GM12878 (cell line): ENCODE measurements at regions not wholly inside any gene's neighbourhood (a gene's known extent, or its start where the extent isn't known, plus 50 kb on each side); places are given as distances from the start of the nearest gene placed in this dataset.

Experiments used
- ATAC-seq: fragments of 200-7000 bp; cut with Tn5 transposase; 3 replicates; pipeline ENCODE4 v1.9.1; 2020; ENCODE audit warnings: mild to moderate bottlenecking, moderate library complexity
- BruUV-seq: library from RNA; stranded (reverse); fragments of 400-500 nt; replicated peaks from 2 replicates; lab custom pipeline; 2021; lab: Mats Ljungman, UMichigan
- CTCF ChIA-PET: fragments of 300-600 bp; sonication (Branson Sonifier 250); formaldehyde crosslinking; extraction: SDS; loops from one replicate; lab custom pipeline; 2021; ENCODE audit warnings: inconsistent platforms; lab: Yijun Ruan, JAX
- POLR2A ChIA-PET: fragments of 350-600 bp; formaldehyde crosslinking; extraction: SDS; loops from one replicate; lab custom pipeline; 2021; ENCODE audit warnings: inconsistent platforms; lab: Charles Lee
- RAD21 ChIA-PET: fragments of 300-600 bp; sonication (Branson Sonifier 250); formaldehyde crosslinking; loops from one replicate; lab custom pipeline; 2023; ENCODE audit warnings: antibody characterized with exemption; ENCODE audit not compliant: unreplicated experiment; lab: Charles Lee
- SMC1A ChIA-PET: fragments of 300-600 bp; sonication (Branson Sonifier 250); formaldehyde crosslinking; loops from one replicate; lab custom pipeline; 2023; ENCODE audit not compliant: unreplicated experiment, uncharacterized antibody; lab: Charles Lee
- DNase-seq: peaks from one replicate; pipeline ENCODE4 v3.0.0-alpha.2; 2011; ENCODE audit warnings: low read depth, low spot score
- FAIRE-seq: peaks from 3 replicates; lab custom pipeline; 2011; peaks lifted over from hg19 to GRCh38; lab: Jason Lieb, UNC
- H2AFZ ChIP-seq: 2 replicates; pipeline ENCODE4 v1.6.0; 2011; ENCODE audit warnings: low read depth, low read length, control low read depth; ENCODE audit not compliant: control insufficient read depth
- H3K27ac ChIP-seq: 2 replicates; pipeline ENCODE4 v1.5.1; 2011; ENCODE audit warnings: control low read depth; ENCODE audit not compliant: control insufficient read depth, insufficient read depth
- H3K27me3 ChIP-seq, 2 experiments: replicated peaks in 1 of 2; 2 replicates each; pipeline versions ENCODE4 v1.6.0 to v1.6.1; 2011; ENCODE audit warnings: low read length in 1 of 2; ENCODE audit not compliant: control insufficient read depth in 2 of 2, insufficient read depth in 2 of 2
- H3K36me3 ChIP-seq, 2 experiments: 2 replicates each; pipeline ENCODE4 v1.5.1; 2011; ENCODE audit warnings: low read length in 1 of 2; ENCODE audit not compliant: control insufficient read depth in 2 of 2, insufficient read depth in 2 of 2
- H3K4me1 ChIP-seq: 2 replicates; pipeline ENCODE4 v1.6.1; 2011; ENCODE audit warnings: mild to moderate bottlenecking, low read length, moderate library complexity, mixed read lengths; ENCODE audit not compliant: control insufficient read depth, insufficient read depth
- H3K4me2 ChIP-seq: 2 replicates; pipeline ENCODE4 v1.6.0; 2011; ENCODE audit warnings: control low read depth; ENCODE audit not compliant: control insufficient read depth, insufficient read depth
- H3K4me3 ChIP-seq: fragments of 200-600 bp; sonication (generic); 2 replicates; pipeline ENCODE4 v1.5.1; 2016
- H3K79me2 ChIP-seq: 2 replicates; pipeline ENCODE4 v1.6.0; 2011; ENCODE audit warnings: low read length; ENCODE audit not compliant: control insufficient read depth, insufficient read depth
- H3K9ac ChIP-seq: 2 replicates; pipeline ENCODE4 v1.8.0; 2011; ENCODE audit warnings: low read length, control low read depth, mixed read lengths; ENCODE audit not compliant: control insufficient read depth, insufficient read depth
- H3K9me3 ChIP-seq: replicated peaks from 3 replicates; pipeline ENCODE4 v1.5.1; 2011; ENCODE audit warnings: mild to moderate bottlenecking, low read length; ENCODE audit not compliant: control insufficient read depth, insufficient read depth
- H4K20me1 ChIP-seq: 2 replicates; pipeline ENCODE4 v1.6.0; 2011; ENCODE audit not compliant: control insufficient read depth, insufficient read depth
- IKZF1 ChIP-seq: fragments of 450-650 bp; conservative IDR thresholded peaks from 2 replicates; pipeline ENCODE4 v1.6.1; 2017; ENCODE audit warnings: antibody characterized with exemption, mild to moderate bottlenecking
- KAT2A ChIP-seq: conservative IDR thresholded peaks from 2 replicates; pipeline ENCODE4 v1.6.1; 2011; ENCODE audit warnings: low read depth, low read length; ENCODE audit not compliant: control insufficient read depth
- KDM1A ChIP-seq: fragments of 200-600 bp; sonication (generic); IDR thresholded peaks from 2 replicates; pipeline ENCODE4 v1.6.1; 2016; ENCODE audit warnings: borderline replicate concordance
- RAD21 ChIP-seq: IDR thresholded peaks from 2 replicates; pipeline ENCODE4 v1.6.1; 2011; ENCODE audit warnings: mild to moderate bottlenecking, low read depth, low read length, moderate library complexity; ENCODE audit not compliant: insufficient read depth
- SMAD5 ChIP-seq: IDR thresholded peaks from 2 replicates; pipeline ENCODE4 v1.6.1; 2016; ENCODE audit warnings: antibody characterized with exemption, low read depth
- SMC3 ChIP-seq: IDR thresholded peaks from 2 replicates; pipeline ENCODE4 v1.6.1; 2011; ENCODE audit warnings: low read length, improper control_type of control experiment, borderline replicate concordance
- SUZ12 ChIP-seq: fragments of 200-600 bp; sonication (generic); IDR thresholded peaks from one replicate; pipeline ENCODE4 v1.6.1; 2018; ENCODE audit warnings: antibody characterized with exemption, mild to moderate bottlenecking; ENCODE audit not compliant: unreplicated experiment
- WGBS: methylation state at CpG from one replicate; pipeline ENCODE4 v1.1.6; 2016; ENCODE audit warnings: low lambda C conversion rate; ENCODE audit not compliant: insufficient replicate concordance, insufficient coverage; ENCODE audit errors: missing lambda C conversion rate; 5-methylcytosine and 5-hydroxymethylcytosine counted together
- in situ Hi-C: fragments of 300-500 bp; cut with MboI; formaldehyde crosslinking; loops from 9 replicates; pipeline ENCODE4 v1.14.3; 2018; ENCODE audit warnings: mixed read lengths
- intact Hi-C: fragments of 100-400 bp; cut with micrococcal nuclease; formaldehyde crosslinking; loops from one replicate; pipeline ENCODE4 v1.14.2; 2022; ENCODE audit not compliant: unreplicated experiment
- TF ChIP-seq, protein P1 (sequence below): IDR thresholded peaks from 2 replicates; pipeline ENCODE4 v1.6.1; 2011; ENCODE audit warnings: borderline replicate concordance, low read depth, mild to moderate bottlenecking, moderate library complexity, mixed read lengths, low read length; ENCODE audit not compliant: insufficient read depth; ENCODE audit errors: extremely low read length
- TF ChIP-seq, protein P2 (sequence below): IDR thresholded peaks from 2 replicates; pipeline ENCODE4 v1.6.1; 2012; ENCODE audit warnings: improper control_type of control experiment, low read depth, low read length; ENCODE audit not compliant: insufficient replicate concordance
- TF ChIP-seq, protein P3 (sequence below): IDR thresholded peaks from 2 replicates; pipeline ENCODE4 v1.6.1; 2012; ENCODE audit warnings: low read depth, low read length, improper control_type of control experiment

DNA sequence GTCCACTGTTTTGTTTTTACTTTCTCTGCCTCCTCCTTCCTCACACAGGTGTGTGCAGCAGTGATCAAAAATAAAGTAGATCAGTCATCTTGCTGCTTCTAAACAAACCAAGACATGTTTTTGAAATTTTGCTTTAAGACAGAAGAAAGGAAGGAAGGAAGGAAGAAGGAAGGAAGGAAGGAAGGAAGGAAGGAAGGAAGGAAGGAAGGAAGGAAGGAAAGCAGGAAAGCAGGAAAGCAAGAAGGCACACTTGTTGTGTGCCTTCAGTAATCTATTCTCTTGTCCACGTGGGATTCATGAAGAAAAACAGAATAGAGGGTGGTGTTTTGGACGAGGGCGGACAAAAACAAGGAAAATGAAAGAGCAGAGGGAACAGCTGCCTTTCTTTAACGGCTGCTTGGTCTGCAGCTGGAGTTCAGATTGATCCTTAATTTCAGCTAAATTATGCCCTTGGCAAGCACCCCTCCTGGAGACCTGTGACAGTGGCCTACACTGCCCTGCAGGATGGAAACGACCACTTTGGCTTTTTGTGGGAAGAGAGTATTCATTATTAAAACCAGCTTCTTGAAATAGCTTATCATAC lies 188.5 kb upstream of the IRX3 start:
- RAD21 ChIA-PET, result no interaction called here
- SMC1A ChIA-PET, result no interaction called here
- POLR2A ChIA-PET, result no interaction called here
- H3K36me3 ChIP-seq, result no peaks in the 10 kb centered on the region
- TF ChIP-seq, protein P1, sequence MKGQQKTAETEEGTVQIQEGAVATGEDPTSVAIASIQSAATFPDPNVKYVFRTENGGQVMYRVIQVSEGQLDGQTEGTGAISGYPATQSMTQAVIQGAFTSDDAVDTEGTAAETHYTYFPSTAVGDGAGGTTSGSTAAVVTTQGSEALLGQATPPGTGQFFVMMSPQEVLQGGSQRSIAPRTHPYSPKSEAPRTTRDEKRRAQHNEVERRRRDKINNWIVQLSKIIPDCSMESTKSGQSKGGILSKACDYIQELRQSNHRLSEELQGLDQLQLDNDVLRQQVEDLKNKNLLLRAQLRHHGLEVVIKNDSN, result no peak
- TF ChIP-seq IKZF1, result no peak
- no peak for TF ChIP-seq RAD21
- no peak for TF ChIP-seq SMAD5
- TF ChIP-seq KDM1A, result no peak
- TF ChIP-seq, protein P2, sequence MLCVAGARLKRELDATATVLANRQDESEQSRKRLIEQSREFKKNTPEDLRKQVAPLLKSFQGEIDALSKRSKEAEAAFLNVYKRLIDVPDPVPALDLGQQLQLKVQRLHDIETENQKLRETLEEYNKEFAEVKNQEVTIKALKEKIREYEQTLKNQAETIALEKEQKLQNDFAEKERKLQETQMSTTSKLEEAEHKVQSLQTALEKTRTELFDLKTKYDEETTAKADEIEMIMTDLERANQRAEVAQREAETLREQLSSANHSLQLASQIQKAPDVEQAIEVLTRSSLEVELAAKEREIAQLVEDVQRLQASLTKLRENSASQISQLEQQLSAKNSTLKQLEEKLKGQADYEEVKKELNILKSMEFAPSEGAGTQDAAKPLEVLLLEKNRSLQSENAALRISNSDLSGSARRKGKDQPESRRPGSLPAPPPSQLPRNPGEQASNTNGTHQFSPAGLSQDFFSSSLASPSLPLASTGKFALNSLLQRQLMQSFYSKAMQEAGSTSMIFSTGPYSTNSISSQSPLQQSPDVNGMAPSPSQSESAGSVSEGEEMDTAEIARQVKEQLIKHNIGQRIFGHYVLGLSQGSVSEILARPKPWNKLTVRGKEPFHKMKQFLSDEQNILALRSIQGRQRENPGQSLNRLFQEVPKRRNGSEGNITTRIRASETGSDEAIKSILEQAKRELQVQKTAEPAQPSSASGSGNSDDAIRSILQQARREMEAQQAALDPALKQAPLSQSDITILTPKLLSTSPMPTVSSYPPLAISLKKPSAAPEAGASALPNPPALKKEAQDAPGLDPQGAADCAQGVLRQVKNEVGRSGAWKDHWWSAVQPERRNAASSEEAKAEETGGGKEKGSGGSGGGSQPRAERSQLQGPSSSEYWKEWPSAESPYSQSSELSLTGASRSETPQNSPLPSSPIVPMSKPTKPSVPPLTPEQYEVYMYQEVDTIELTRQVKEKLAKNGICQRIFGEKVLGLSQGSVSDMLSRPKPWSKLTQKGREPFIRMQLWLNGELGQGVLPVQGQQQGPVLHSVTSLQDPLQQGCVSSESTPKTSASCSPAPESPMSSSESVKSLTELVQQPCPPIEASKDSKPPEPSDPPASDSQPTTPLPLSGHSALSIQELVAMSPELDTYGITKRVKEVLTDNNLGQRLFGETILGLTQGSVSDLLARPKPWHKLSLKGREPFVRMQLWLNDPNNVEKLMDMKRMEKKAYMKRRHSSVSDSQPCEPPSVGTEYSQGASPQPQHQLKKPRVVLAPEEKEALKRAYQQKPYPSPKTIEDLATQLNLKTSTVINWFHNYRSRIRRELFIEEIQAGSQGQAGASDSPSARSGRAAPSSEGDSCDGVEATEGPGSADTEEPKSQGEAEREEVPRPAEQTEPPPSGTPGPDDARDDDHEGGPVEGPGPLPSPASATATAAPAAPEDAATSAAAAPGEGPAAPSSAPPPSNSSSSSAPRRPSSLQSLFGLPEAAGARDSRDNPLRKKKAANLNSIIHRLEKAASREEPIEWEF, result no peak
- TF ChIP-seq KAT2A, result no peak
- no peak for TF ChIP-seq SUZ12
- TF ChIP-seq SMC3, result no peak
- TF ChIP-seq, protein P3, sequence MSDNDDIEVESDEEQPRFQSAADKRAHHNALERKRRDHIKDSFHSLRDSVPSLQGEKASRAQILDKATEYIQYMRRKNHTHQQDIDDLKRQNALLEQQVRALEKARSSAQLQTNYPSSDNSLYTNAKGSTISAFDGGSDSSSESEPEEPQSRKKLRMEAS, result no peak
- TF ChIP-seq, all 136 proteins: peak for 0
- no peaks in the 10 kb centered on the region for H4K20me1 ChIP-seq
- FAIRE-seq (no peak), DNase-seq (no peak), ATAC-seq (no peak)
- CTCF ChIA-PET, result no interaction called here
- H3K9me3 ChIP-seq, result no peaks in the 10 kb centered on the region
- WGBS, result 38% methylated on average over 5 of the region's 5 CpGs
- intact Hi-C loops, result no loop called here
- H3K4me1 ChIP-seq, result no peaks in the 10 kb centered on the region
- BruUV-seq, result no TSS peak
- no peak overlapping the region for H3K4me2 ChIP-seq
- H3K4me3 ChIP-seq, result no peak overlapping the region
- H3K79me2 ChIP-seq, result no peaks in the 10 kb centered on the region
- no peak overlapping the region for H3K9ac ChIP-seq
- H3K27me3 ChIP-seq, result no peaks in the 10 kb centered on the region
- in situ Hi-C loops, result no loop called here
- no peak overlapping the region for H2AFZ ChIP-seq
- no peak overlapping the region for H3K27ac ChIP-seq
